K562 (cell line): ENCODE measurements at regions not wholly inside any gene's neighbourhood (a gene's known extent, or its start where the extent isn't known, plus 50 kb on each side); places are given as distances from the start of the nearest gene placed in this dataset.

Source experiments
- CBX1 ChIP-seq: sonication (generic); IDR thresholded peaks from 2 replicates; pipeline ENCODE4 v1.6.1; 2016; ENCODE audit warnings: antibody characterized with exemption, low read depth, mild to moderate bottlenecking
- CHD2 ChIP-seq: IDR thresholded peaks from 2 replicates; pipeline ENCODE4 v1.6.1; 2011; ENCODE audit warnings: low read depth, low read length
- ESRRA ChIP-seq: fragments of 450-650 bp; IDR thresholded peaks from 2 replicates; pipeline ENCODE4 v1.6.1; 2014; ENCODE audit warnings: low read depth, mild to moderate bottlenecking, moderate library complexity, borderline replicate concordance
- MAFG ChIP-seq: fragments of 450-650 bp; conservative IDR thresholded peaks from 2 replicates; pipeline ENCODE4 v1.6.1; 2016; ENCODE audit warnings: missing genetic modification characterization, missing compliant biosample characterization
- NFYB ChIP-seq: IDR thresholded peaks from 2 replicates; pipeline ENCODE4 v1.6.1; 2011; ENCODE audit warnings: mild to moderate bottlenecking, moderate library complexity; ENCODE audit not compliant: insufficient read length; ENCODE audit errors: extremely low read depth
- NRF1 ChIP-seq, 2 experiments: fragments of 450-650 bp; IDR thresholded peaks in 1 of 2; conservative IDR thresholded peaks in 1 of 2; 2 replicates each; pipeline ENCODE4 v1.6.1; 2014; ENCODE audit warnings: mild to moderate bottlenecking in 2 of 2
- RAD21 ChIP-seq, 2 experiments: fragments of 250-450 bp in 1 of 2; fragments of 450-650 bp in 1 of 2; sonication (Bioruptor Pico) in 1 of 2; formaldehyde crosslinking in 1 of 2; IDR thresholded peaks in 1 of 2; conservative IDR thresholded peaks in 1 of 2; 2 replicates each; pipeline versions ENCODE4 v1.4.0 to v1.8.0; 2020 to 2022; ENCODE audit warnings: mild to moderate bottlenecking in 2 of 2, moderate library complexity in 1 of 2
- RFX5 ChIP-seq: IDR thresholded peaks from 2 replicates; pipeline ENCODE4 v1.6.1; 2011; ENCODE audit warnings: low read depth, mild to moderate bottlenecking, improper control_type of control experiment, low read length
- SMAD1 ChIP-seq: fragments of 150-350 bp; IDR thresholded peaks from 2 replicates; pipeline ENCODE4 v1.6.1; 2014; ENCODE audit warnings: low read length, low read depth; ENCODE audit not compliant: partially characterized antibody
- ZNF551 ChIP-seq: fragments of 250-450 bp; sonication (Bioruptor Pico); IDR thresholded peaks from 2 replicates; pipeline ENCODE4 v1.5.0; 2021; ENCODE audit warnings: mild to moderate bottlenecking, moderate library complexity
- TF ChIP-seq, protein P1 (sequence below), 3 experiments: IDR thresholded peaks in 2 of 3; conservative IDR thresholded peaks in 1 of 3; 2 replicates each; pipeline ENCODE4 v1.5.1; 2011 to 2012; ENCODE audit warnings: low read length in 3 of 3, mild to moderate bottlenecking in 3 of 3, control low read depth in 2 of 3, improper control_type of control experiment in 1 of 3, inconsistent platforms in 1 of 3, low read depth in 1 of 3, mixed read lengths in 1 of 3, moderate library complexity in 1 of 3; ENCODE audit not compliant: insufficient read depth in 2 of 3

DNA sequence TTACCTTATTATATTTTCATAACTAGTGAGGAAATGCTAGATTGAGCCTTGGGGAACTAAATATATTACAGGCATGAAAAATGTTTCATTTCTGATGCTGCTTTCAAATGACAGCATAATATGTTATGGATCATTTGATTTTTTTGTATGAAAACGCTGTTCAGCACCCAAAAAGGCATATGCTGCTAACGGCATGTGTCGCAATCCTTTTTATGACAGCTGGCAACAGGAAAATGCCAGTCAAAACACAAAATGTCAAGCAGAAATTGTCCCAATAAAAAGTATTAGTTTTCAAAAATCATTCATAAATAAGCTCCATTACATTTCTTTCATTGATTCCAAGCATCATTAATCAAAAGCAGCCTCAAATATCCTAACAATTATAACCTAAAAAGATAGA is 1244.5 kb downstream of the PCDH7 start:
- TF ChIP-seq RFX5 (no peak), ZNF551 (CRISPR knock-in tag) (no peak), CHD2 (no peak), NFYB (no peak), ESRRA (no peak), SMAD1 (no peak), RAD21 (CRISPR knock-in tag; conservative IDR thresholded peaks at IDR 0.05 in 1 of 2, IDR thresholded peaks at IDR 0.05 in 1 of 2) (no peak), CBX1 (no peak), NRF1 (conservative IDR thresholded peaks at IDR 0.05 in 1 of 2, IDR thresholded peaks at IDR 0.05 in 1 of 2) (no peak), MAFG (no peak)
- TF ChIP-seq, protein P1, sequence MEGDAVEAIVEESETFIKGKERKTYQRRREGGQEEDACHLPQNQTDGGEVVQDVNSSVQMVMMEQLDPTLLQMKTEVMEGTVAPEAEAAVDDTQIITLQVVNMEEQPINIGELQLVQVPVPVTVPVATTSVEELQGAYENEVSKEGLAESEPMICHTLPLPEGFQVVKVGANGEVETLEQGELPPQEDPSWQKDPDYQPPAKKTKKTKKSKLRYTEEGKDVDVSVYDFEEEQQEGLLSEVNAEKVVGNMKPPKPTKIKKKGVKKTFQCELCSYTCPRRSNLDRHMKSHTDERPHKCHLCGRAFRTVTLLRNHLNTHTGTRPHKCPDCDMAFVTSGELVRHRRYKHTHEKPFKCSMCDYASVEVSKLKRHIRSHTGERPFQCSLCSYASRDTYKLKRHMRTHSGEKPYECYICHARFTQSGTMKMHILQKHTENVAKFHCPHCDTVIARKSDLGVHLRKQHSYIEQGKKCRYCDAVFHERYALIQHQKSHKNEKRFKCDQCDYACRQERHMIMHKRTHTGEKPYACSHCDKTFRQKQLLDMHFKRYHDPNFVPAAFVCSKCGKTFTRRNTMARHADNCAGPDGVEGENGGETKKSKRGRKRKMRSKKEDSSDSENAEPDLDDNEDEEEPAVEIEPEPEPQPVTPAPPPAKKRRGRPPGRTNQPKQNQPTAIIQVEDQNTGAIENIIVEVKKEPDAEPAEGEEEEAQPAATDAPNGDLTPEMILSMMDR (IDR thresholded peaks at IDR 0.05 in 2 of 3, conservative IDR thresholded peaks at IDR 0.05 in 1 of 3; ENCODE audit: insufficient read depth in 2 of 3, low read depth in 1 of 3, low read length in 3 of 3) = no peak
